Glomerular visceral epithelial cell (primary cell): ENCODE measurements at regions not wholly inside any gene's neighbourhood (a gene's known extent, or its start where the extent isn't known, plus 50 kb on each side); places are given as distances from the start of the nearest gene placed in this dataset.
"Not testable (repeated sequence)": the region's sequence is repeated elsewhere in the genome, so short reads cannot be mapped to it uniquely, and the experiment has no call there.

Experiments used
- DNase-seq: peaks from one replicate; pipeline ENCODE4 v3.0.0-alpha.2; 2016; ENCODE audit errors: extremely low spot score

DNA sequence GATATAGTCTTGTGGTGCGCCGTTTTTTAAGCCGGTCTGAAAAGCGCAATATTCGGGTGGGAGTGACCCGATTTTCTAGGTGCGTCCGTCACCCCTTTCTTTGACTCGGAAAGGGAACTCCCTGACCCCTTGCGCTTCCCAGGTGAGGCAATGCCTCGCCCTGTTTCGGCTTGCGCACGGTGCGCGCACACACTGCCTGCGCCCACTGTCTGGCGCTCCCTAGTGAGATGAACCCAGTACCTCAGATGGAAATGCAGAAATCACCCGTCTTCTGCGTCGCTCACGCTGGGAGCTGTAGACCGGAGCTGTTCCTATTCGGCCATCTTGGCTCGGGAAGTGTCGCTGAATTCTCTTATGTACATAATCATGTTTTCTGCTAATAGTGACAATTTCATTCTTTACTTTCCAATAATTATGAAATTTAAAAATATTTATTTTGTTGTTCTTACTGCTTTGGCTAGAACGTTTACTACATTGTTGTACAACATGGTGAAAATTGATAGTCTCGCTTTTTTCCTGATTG is 61.2 kb upstream of the MINDY3 start:
- DNase-seq, result not testable (repeated sequence)

DNA sequence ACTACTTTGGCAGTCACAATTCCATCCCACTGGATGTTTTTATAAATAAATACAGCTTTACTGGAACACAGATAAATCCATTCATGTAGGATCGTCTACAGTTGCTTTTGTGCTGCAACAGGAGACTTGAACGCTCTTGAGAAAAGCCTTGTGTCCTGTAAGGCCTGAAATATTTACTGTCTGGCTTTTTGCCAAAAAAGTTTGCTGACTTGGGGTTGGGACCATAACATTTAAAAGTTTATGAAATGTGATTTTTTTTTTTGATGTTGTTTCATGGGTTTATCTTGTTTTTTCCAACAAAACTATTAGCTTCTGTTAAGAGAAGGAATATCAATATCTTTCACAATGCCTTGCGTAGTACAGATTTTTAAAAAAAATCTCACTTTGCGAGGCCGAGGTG is 71.1 kb upstream of the MINDY3 start:
- no peak for DNase-seq

DNA sequence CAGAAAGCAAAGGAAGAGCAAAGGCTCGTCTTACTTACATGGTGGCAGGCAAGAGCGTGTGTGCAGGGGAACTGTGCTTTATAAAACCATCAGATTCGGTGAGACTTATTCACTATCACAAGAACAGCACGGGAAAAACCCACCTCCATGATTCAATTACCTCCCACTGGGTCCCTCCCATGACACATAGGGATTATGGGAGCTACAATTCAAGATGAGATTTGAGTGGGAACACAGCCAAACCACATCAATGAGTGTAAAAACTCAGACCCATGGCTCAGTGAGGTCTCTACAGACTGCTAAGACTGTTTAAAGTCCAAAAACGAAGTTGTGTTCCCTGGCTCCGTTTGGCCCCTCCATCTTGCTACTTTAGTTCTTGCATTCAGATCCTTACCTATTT is 79.2 kb upstream of the MINDY3 start:
- DNase-seq, result peak; percentile 16

DNA sequence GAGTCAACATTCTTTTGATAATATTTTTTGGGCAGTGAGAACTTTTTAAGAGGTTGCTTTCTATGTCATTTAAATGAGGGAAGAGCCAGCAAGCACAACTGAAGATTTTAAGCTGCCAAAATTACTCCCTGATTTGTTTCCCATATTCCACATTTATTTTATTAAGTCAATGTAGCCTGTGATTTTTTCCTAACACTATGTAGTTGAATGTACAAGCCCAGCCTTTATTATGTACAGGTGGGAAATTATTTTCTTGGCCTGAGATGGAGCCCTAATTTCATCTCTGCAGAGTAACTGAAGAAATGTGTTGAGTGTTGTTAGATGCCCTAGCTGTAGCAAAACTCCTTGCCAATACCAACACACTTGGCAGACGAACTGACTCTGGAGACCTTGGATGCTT is 83.1 kb upstream of the MINDY3 start:
- no peak for DNase-seq

DNA sequence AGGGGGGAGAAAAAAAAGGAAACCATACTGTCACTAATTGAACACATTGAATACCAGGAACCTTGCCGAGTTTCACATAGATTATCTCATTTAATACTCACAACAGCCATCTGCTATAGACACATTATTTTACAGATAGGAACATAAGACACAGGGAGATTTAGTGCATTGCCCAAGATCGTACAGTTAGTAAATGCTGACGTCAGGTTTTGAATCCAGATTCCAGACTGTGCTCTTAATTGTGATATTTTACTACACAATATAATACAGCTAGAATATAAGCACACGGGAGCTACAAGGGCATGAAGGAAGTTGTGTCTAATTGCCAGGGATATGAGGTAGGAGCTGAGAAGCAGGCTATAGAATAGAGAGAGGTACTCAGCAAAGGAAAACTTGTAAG is 93.9 kb upstream of the MINDY3 start:
- DNase-seq, result no peak

DNA sequence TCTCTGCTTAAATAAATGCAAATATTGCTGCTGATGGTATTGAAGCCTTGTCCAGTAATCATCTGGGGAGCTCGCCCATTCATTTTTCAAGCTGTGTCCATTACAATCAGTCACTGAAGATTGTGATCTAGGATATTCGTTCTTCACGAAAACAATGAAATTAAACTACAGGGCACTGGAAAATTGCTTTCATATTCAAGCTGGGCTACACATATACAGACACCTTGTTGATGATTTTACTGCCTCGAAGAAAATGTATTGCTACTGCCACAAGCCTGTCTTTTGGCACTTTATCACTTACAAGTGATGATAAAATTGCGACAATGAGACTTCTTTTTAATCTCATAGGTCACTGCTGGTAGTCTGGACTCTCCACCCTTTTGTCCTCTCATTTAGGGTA is 100.0 kb upstream of the MINDY3 start:
- DNase-seq, result no peak

DNA sequence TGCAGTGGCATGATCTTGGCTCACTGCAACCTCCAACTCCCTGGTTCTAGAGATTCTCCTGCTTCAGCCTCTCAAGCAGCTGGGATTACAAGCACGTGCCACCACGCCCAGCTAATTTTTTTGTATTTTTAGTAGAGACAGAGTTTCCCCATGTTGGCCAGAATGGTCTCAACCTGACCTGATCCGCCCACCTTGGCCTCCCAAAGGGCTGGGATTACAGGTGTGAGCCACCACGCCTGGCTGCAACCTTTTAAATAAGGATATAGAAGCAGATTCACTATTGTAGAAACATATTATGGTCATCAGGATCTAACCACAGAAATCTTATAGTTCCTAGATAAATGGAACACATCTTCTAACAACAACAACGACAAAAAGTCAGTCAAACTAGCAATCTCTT is 112.4 kb upstream of the MINDY3 start:
- DNase-seq, result not testable (repeated sequence)

DNA sequence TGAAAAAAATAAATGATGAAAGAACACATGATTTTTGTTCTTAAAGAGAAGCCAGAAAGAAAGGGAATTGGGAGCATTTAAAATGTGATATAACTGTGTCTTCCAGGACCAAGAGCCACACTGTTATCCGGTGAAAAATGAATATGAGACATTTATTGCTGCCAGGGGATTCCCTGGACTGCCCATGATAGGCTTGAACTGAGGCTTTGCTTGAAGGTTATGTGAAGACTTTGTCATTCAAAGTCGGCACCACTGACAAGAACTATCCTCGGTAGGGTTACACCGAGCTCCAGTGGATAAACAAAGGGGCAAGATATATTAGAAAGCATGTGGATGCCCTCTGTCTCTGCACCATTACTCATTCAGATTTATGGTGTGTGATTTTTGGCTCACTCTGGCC is 125.4 kb upstream of the MINDY3 start:
- DNase-seq, result no peak

DNA sequence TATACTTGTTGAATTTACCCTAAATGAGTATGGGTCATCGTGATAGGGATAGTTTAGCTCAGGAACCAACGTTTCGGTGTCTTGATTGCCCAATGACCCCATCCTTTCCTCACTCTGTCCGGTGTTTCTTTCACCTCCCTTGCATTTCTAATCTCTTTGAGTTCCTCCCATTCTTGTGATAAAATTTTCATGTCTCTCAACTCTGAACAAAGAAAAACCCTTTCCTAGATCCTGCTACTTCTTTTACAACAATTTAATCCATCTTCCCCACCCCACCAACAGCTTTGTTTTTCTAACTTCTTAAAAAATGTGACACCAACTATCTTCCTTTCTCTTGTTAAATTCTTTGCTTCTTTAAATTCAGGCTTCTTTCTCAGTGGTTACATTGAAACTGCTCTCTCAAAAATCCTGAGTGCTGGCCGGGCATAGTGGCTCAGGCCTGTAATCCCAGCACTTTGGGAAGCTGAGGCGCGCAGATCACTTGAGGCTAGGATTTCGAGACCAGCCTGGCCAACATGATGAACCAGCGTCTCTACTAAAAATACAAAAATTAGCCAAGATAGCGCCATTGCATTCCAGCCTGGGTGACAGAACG is 130.3 kb upstream of the MINDY3 start:
- no peak for DNase-seq

DNA sequence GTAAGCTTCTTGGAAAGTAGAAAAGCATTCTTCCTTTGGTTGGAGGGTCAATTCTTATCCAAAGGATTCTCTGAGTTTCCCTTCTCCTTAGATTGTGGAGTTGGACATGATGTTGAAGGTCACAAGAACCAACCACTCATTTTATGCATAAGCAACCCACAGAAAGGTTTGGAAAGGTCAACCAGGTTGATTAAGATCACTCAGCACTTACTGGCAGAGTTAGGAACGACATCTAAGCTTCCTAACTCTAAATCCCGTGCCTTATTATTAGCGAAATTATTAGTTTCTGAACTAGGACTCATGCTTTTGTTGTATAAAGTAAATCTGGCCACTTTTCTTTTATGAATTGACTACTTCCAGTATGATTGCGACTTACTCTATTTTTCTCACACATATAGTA is 137.0 kb upstream of the MINDY3 start:
- DNase-seq, result no peak

DNA sequence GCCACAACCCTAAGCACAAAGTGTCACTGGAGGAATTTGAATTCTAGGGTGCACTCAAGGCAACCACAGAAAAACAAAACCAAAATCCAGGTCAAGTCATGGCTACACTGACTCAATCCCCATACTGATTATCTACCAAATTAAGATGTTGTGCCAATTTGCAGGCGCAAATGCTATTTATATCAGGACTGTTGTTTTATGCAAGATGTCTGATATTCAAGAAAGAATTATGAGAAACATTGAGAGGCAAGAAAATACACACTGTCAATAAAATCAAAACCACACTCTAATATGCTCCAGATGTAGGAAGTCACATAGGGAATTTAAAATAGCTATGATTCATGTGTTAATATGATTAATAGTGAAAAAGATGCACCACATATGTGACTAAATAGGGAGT is 141.3 kb upstream of the MINDY3 start:
- DNase-seq, result no peak

DNA sequence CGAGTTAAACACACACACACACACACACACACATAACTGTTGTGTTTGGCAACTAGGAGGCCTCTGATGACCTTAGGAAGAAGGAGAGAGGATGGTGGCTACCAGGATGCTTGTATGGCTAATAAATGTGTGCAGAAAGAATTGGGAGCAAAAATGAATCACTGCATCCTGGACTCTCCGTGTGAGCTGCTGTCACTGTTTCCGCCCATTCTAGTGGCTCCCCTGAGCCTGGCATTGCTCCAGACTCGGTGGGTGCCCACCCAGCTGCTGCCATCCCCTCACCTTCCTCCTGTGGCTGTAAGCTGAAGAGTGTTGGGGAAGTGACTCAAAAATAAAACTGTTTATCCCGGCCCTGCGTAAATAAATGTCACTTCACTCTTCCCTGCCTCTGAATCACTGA is 149.5 kb upstream of the MINDY3 start:
- no peak for DNase-seq

DNA sequence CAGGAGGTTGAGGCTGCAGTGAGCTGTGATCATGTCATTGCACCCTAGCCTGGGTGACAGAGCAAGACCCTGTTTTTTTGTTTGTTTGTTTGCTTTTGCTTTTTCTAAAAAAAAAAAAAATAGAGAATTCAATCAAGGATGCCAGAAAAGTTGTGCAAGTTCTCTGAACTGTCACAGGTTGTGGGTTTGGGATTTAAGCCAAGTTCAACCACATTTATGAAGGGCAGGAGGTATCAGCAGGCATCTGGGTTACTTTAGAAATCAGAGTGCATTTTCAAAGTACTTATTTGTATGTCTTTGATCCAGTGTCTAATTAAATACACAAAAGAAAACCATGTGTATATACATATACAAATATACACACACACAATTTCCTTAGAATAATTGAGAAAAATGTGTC is 151.2 kb upstream of the MINDY3 start:
- DNase-seq, result no peak

DNA sequence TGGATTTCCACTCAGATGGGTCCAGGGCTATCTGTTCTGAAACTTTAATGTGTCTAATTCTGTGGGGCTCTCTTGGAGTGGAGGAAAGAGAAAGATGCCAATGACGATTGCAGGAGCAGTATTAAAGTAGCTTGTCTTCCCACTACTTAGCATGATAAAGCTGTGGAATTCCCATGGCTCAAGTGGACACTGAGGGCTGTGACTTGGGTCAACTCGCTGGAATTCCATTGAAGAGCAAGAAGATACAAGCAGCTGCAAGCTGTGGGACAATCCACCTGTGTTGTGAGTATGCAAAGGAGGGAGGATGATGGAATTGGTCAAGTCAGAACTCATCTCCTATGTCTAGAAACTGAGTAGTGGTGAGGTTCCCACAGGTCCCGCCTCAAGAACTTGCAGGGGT is 154.2 kb upstream of the MINDY3 start:
- DNase-seq, result no peak

DNA sequence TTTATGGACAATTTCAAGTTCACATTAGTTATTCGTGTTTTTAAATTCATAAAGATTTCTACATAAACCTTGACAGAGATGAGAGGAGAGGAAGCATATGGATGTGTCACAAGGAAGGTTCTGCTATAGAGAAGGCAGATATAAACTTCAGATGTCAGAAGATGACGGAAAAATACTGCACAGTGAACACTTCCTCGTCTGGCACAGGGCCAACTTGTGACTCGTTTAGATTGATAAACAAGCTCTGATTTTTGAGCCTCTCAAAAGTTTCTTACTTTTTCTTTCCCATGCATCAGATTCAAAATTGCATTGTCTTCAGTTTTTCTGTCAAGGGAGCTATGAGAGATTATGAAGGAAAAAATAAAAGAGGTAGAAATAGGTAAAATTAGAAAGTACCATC is 156.4 kb upstream of the MINDY3 start:
- DNase-seq, result no peak

DNA sequence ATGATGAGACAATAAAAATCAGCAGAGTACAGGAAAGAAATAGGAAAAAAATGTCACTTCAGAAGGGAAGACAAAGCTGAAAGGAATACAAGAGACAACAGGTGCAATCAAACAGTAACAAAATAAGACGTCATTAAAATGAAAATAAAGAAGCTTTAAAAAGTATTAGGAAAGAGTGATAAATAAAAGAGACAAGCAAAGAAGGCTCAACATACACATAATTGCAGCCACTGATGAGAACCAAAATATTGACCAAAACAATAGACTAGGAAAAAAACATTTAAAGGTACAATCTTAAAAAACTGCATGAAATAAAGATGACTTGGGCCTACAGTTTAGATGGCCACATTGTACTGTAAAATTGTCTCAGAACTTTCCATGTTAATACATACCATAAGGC is 160.5 kb upstream of the MINDY3 start:
- no peak for DNase-seq

DNA sequence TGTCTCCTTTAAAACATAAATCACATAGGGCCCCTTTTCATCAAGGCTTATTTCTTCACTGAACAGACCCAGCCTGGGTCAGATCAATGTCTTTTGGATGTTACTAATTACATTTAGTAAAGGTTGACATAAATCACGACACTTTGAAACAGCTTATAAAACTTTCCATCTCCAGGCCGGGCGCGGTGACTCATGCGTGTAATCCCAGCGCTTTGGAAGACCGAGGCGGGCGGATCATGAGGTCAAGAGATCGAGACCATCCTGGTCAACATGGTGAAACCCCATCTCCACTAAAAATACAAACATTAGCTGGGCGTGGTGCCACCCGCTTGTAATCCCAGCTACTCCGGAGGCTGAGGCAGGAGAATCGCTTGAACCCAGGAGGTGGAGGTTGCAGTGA is 166.5 kb upstream of the MINDY3 start:
- DNase-seq, result not testable (repeated sequence)

DNA sequence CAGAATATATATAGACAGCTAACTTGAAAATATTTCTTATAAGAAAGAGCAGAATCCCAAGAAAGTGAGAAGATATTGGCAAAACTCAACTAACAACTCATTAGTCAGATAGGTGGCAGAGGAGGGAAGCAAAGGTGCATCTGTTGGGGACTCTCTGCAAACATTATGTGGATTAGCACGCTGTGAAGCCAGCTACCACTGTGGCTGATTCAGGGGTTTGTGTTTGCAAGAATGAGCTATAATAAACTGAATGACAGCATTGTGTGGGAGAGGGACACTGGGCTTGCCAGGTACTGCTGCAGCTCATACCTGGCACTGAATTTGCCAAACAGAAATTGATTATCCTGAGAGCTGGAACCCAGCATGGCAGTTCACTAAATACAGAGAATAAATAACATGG is 170.3 kb upstream of the MINDY3 start:
- DNase-seq, result no peak

DNA sequence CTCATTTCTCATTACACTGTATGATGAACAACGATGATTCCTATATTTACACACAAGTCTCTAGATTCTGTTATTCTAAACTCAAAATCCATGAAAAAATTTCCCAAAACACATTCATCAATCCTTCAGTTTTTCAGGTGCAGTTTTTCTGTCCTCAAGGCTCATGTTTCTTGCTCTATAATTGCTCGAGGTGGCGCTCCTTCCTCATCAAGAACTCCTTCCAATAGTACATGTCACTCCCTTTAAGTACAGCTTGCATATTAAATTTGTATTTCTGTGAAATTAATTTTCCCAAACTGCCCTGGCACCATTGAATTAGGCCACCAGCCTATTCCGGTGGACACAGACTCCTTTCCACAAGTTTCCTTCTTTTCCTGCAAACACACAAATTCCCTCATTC is 188.7 kb upstream of the MINDY3 start:
- DNase-seq, result no peak

DNA sequence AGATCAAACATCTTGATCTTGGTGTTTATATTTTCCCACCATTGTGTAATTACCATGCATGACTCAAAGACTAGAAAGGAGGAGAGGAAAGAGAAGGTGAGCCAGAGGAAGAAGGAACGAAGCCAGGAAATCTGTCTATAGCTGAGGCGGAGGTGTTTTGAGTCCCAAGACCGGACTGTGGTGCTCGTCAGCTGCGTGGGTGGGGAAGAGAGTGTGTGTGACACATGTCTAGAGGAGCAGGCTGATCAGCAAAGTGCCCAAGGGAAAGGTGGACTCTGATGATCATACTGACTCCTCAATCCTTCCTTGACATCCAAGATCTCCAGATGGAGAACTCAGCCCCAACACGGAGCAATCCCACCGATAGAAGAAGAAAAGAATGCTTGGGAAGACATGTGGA is 189.5 kb upstream of the MINDY3 start:
- DNase-seq, result no peak

DNA sequence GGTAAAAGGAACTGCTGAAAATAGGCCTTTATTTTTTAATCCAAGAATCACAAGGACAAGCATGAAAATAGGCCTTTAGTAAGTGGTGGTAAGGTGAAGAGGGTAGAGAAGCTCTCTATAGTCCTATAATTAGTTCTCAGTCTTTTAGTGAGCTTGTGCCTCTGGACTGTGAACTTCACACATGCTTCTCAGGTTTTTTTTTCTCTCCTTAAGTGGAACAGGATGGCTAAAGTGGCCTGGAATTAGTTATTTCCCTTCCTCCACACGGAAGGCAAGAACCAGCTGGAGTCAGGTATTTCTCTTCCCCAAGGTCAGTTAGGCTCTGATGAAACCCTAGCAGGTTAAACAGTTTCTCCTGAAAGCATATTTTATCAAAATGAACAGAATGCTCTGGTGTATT is 203.0 kb upstream of the MINDY3 start:
- DNase-seq, result no peak

DNA sequence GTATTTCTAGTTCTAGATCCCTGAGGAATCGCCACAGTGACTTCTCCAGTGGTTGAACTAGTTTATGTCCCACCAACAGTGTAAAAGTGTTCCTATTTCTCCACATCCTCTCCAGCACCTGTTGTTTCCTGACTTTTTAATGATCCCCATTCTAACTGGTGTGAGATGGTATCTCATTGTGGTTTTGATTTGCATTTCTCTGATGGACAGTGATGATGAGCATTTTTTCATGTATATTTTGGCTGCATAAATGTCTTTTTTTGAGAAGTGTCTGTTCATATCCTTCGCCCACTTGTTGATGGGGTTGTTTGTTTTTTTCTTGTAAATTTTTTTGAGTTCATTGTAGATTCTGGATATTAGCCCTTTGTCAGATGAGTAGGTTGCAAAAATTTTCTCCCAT is 223.2 kb upstream of the MINDY3 start:
- DNase-seq, result not testable (repeated sequence)

DNA sequence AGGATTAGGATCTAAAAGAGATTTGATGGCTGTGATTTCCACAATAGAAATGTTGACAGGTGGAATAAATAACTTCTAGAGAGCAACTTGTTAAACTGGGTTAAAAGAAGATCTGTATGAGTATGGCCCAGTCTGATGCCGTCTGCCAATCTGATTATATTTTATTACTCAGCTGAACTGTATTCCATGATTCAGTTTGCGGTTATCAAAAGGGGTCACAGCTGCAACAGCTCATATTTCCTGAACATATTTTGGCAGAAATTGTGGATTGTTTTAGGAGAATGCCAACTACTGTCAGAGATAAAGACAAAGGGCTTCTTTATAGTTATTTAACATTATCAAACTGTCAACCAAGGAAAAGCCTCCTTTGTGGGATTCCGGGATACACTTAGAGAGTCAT is 244.8 kb upstream of the MINDY3 start:
- DNase-seq, result no peak
